ENCODE measurements at regions not wholly inside any gene's neighbourhood (a gene's known extent, or its start where the extent isn't known, plus 50 kb on each side); places are given as distances from the start of the nearest gene placed in this dataset.
A peak's percentile ranks its signal among the peaks of the same experiment; 100 is the strongest.

GRCh38 chr1:224850446-224850845 lies 79.0 kb upstream of the DNAH14 start:
- DNase-seq, result no peak

- peak; percentile 27 for DNase-seq
Observed at GRCh38 chr1:224851210-224851847, 78.1 kb upstream of the DNAH14 start.

GRCh38 chr1:224851848-224852261 lies 77.6 kb upstream of the DNAH14 start:
- no peak for DNase-seq

GRCh38 chr1:224852901-224853568 lies 76.4 kb upstream of the DNAH14 start:
- no peak for DNase-seq

GRCh38 chr1:224856973-224857372 lies 72.5 kb upstream of the DNAH14 start:
- no peak for DNase-seq

GRCh38 chr1:224859651-224860050 lies 69.8 kb upstream of the DNAH14 start:
- no peak for DNase-seq

GRCh38 chr1:224860488-224861338 lies 68.8 kb upstream of the DNAH14 start:
- no peak for DNase-seq

- no peak for DNase-seq
Observed at GRCh38 chr1:224861339-224861716, 68.1 kb upstream of the DNAH14 start.

GRCh38 chr1:224863486-224863885 lies 66.0 kb upstream of the DNAH14 start:
- no peak for DNase-seq

GRCh38 chr1:224864006-224864405 lies 65.5 kb upstream of the DNAH14 start:
- no peak for DNase-seq

- DNase-seq, result no peak
Observed at GRCh38 chr1:224865510-224865909, 64.0 kb upstream of the DNAH14 start.

- DNase-seq, result no peak
Observed at GRCh38 chr1:224866940-224867339, 62.5 kb upstream of the DNAH14 start.

- DNase-seq, result no peak
Observed at GRCh38 chr1:224867715-224868114, 61.8 kb upstream of the DNAH14 start.

- DNase-seq, result no peak
Observed at GRCh38 chr1:224872832-224873433, 56.5 kb upstream of the DNAH14 start.

GRCh38 chr1:224873434-224874369 lies 55.8 kb upstream of the DNAH14 start:
- DNase-seq, result no peak

GRCh38 chr1:224874775-224875174 lies 54.7 kb upstream of the DNAH14 start:
- no peak for DNase-seq

GRCh38 chr1:224879162-224879803 lies 50.2 kb upstream of the DNAH14 start:
- DNase-seq, result no peak
